ENCODE measurements at regions not wholly inside any gene's neighbourhood (a gene's known extent, or its start where the extent isn't known, plus 50 kb on each side); places are given as distances from the start of the nearest gene placed in this dataset.

DNA sequence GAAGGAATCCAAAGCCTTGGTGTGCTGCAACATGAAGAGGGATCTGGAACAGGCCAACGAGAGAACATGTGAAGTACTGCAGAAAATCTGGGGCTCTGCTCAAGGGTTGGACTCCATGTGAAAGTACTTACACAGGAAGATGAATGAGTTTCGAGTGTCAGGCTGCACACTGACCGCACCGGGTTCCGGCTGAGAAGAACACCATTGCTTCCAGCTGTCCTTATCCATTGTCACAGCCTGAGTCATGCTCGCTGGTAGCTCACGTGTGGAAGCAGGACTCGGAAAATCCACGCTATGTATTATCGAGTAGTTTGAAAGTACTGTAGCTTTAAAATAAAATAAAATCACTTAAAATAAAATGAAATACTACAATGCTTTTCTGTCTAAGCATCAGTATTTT is 50.4 kb upstream of the TBL1X start:
- H3K27ac ChIP-seq: no peak overlapping the region
- TF ChIP-seq, protein P1, sequence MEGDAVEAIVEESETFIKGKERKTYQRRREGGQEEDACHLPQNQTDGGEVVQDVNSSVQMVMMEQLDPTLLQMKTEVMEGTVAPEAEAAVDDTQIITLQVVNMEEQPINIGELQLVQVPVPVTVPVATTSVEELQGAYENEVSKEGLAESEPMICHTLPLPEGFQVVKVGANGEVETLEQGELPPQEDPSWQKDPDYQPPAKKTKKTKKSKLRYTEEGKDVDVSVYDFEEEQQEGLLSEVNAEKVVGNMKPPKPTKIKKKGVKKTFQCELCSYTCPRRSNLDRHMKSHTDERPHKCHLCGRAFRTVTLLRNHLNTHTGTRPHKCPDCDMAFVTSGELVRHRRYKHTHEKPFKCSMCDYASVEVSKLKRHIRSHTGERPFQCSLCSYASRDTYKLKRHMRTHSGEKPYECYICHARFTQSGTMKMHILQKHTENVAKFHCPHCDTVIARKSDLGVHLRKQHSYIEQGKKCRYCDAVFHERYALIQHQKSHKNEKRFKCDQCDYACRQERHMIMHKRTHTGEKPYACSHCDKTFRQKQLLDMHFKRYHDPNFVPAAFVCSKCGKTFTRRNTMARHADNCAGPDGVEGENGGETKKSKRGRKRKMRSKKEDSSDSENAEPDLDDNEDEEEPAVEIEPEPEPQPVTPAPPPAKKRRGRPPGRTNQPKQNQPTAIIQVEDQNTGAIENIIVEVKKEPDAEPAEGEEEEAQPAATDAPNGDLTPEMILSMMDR (IDR thresholded peaks at IDR 0.05): no peak
- TF ChIP-seq POLR2A (IDR thresholded peaks at IDR 0.05): no peak
- H3K4me1 ChIP-seq: no peaks in the 10 kb centered on the region
- no peak for DNase-seq
- no peaks in the 10 kb centered on the region for H3K27me3 ChIP-seq
- H3K4me3 ChIP-seq: no peak overlapping the region
- no peaks in the 10 kb centered on the region for H3K9me3 ChIP-seq
- H3K36me3 ChIP-seq: no peaks in the 10 kb centered on the region

Small RNA genes lying in the stretch of these regions (small RNA-seq; reads per million reads assigned to genes)
- gene AC119618.1 (0 reads per million in 2 donors), gene RNA5SP499 (0 reads per million in 2 donors)
